WTC11 (cell line): ENCODE measurements at regions not wholly inside any gene's neighbourhood (a gene's known extent, or its start where the extent isn't known, plus 50 kb on each side); places are given as distances from the start of the nearest gene placed in this dataset.

ENCODE experiments used
- ATAC-seq: fragments of 200-7000 bp; cut with Tn5 transposase; 2 replicates; pipeline ENCODE4 v1.10.0; 2021; ENCODE audit warnings: mild to moderate bottlenecking, moderate library complexity
- CTCF ChIA-PET: fragments of 300-600 bp; sonication (Branson Sonifier 250); formaldehyde crosslinking; loops from one replicate; lab custom pipeline; 2021; ENCODE audit warnings: antibody characterized with exemption; lab: Charles Lee
- POLR2A ChIA-PET: fragments of 350-600 bp; sonication (Branson Sonifier 250); formaldehyde crosslinking; loops from one replicate; lab custom pipeline; 2021; ENCODE audit warnings: antibody characterized with exemption; lab: Charles Lee
- DNase-seq: peaks from one replicate; pipeline ENCODE4 v3.0.0; 2021; ENCODE audit warnings: low spot score
- H3K27ac Mint-ChIP-seq: 2 replicates; pipeline ENCODE4 v1.8.0; 2021; ENCODE audit warnings: mixed read lengths
- H3K27me3 Mint-ChIP-seq: 2 replicates; pipeline ENCODE4 v1.8.0; 2021; ENCODE audit warnings: low read depth, mild to moderate bottlenecking, moderate library complexity, mixed read lengths
- H3K36me3 Mint-ChIP-seq: 2 replicates; pipeline ENCODE4 v1.8.0; 2021; ENCODE audit warnings: mixed read lengths
- H3K4me1 Mint-ChIP-seq: 2 replicates; pipeline ENCODE4 v1.8.0; 2022; ENCODE audit warnings: mixed read lengths
- H3K4me3 Mint-ChIP-seq: 2 replicates; pipeline ENCODE4 v1.8.0; 2021; ENCODE audit warnings: mild to moderate bottlenecking, moderate library complexity, mixed read lengths
- H3K9me3 Mint-ChIP-seq: 2 replicates; pipeline ENCODE4 v1.8.0; 2021; ENCODE audit warnings: mixed read lengths
- ARID4B ChIP-seq: sonication (generic); formaldehyde crosslinking; IDR thresholded peaks from 2 replicates; pipeline ENCODE4 v1.8.0; 2023; ENCODE audit warnings: missing genetic modification reagents, mild to moderate bottlenecking, borderline replicate concordance
- ATF6 ChIP-seq: sonication (generic); formaldehyde crosslinking; IDR thresholded peaks from 2 replicates; pipeline ENCODE4 v1.8.1; 2023; ENCODE audit warnings: mild to moderate bottlenecking, missing genetic modification reagents
- CBFB ChIP-seq: sonication (generic); formaldehyde crosslinking; IDR thresholded peaks from 2 replicates; pipeline ENCODE4 v1.8.1; 2022; ENCODE audit warnings: mild to moderate bottlenecking, low read depth, missing genetic modification reagents
- CREM ChIP-seq: sonication (generic); formaldehyde crosslinking; IDR thresholded peaks from 2 replicates; pipeline ENCODE4 v1.8.1; 2022; ENCODE audit warnings: mild to moderate bottlenecking, missing genetic modification reagents, moderate library complexity
- CTCF ChIP-seq: fragments of 200-600 bp; IDR thresholded peaks from 2 replicates; pipeline ENCODE4 v1.8.0; 2022; ENCODE audit warnings: antibody characterized with exemption
- ELF4 ChIP-seq: sonication (generic); formaldehyde crosslinking; IDR thresholded peaks from 2 replicates; pipeline ENCODE4 v1.8.1; 2022; ENCODE audit warnings: low read depth, mild to moderate bottlenecking, moderate library complexity, missing genetic modification reagents
- ERG ChIP-seq: fragments of 250-450 bp; sonication (Bioruptor Pico); IDR thresholded peaks from 2 replicates; pipeline ENCODE4 v1.8.0; 2021; ENCODE audit warnings: mild to moderate bottlenecking
- FOXK1 ChIP-seq: sonication (generic); formaldehyde crosslinking; IDR thresholded peaks from 2 replicates; pipeline ENCODE4 v1.8.0; 2022; ENCODE audit warnings: mild to moderate bottlenecking, moderate library complexity, missing genetic modification reagents
- FOXP1 ChIP-seq: sonication (generic); formaldehyde crosslinking; IDR thresholded peaks from 2 replicates; pipeline ENCODE4 v1.8.0; 2022; ENCODE audit warnings: missing genetic modification reagents, mild to moderate bottlenecking, moderate library complexity, borderline replicate concordance
- GABPB1 ChIP-seq: sonication (generic); formaldehyde crosslinking; IDR thresholded peaks from 2 replicates; pipeline ENCODE4 v1.8.1; 2023; ENCODE audit warnings: mild to moderate bottlenecking, missing genetic modification reagents
- HMGA2 ChIP-seq: fragments of 250-450 bp; sonication (Bioruptor Pico); IDR thresholded peaks from 2 replicates; pipeline ENCODE4 v1.4.0; 2021; ENCODE audit warnings: mild to moderate bottlenecking, moderate library complexity
- JUN ChIP-seq: sonication (generic); formaldehyde crosslinking; IDR thresholded peaks from 2 replicates; pipeline ENCODE4 v1.8.0; 2023; ENCODE audit warnings: mild to moderate bottlenecking, missing genetic modification reagents
- NFATC4 ChIP-seq: fragments of 250-450 bp; sonication (Bioruptor Pico); IDR thresholded peaks from 2 replicates; pipeline ENCODE4 v1.9.0; 2021; ENCODE audit warnings: mild to moderate bottlenecking
- NFE2L1 ChIP-seq: sonication (generic); formaldehyde crosslinking; IDR thresholded peaks from 2 replicates; pipeline ENCODE4 v1.8.1; 2023; ENCODE audit warnings: missing genetic modification reagents
- NFYB ChIP-seq: sonication (generic); formaldehyde crosslinking; conservative IDR thresholded peaks from 2 replicates; pipeline ENCODE4 v1.8.0; 2022; ENCODE audit warnings: low read depth, missing genetic modification reagents
- NR1H2 ChIP-seq: sonication (generic); formaldehyde crosslinking; IDR thresholded peaks from 2 replicates; pipeline ENCODE4 v1.9.0; 2021; ENCODE audit warnings: mild to moderate bottlenecking, moderate library complexity, missing genetic modification reagents
- NR2C2 ChIP-seq: sonication (generic); formaldehyde crosslinking; IDR thresholded peaks from 2 replicates; pipeline ENCODE4 v1.8.0; 2022; ENCODE audit warnings: mild to moderate bottlenecking, missing genetic modification reagents
- OVOL2 ChIP-seq: fragments of 250-450 bp; sonication (Bioruptor Pico); IDR thresholded peaks from 2 replicates; pipeline ENCODE4 v1.9.0; 2021; ENCODE audit warnings: mild to moderate bottlenecking, borderline replicate concordance
- PRRX2 ChIP-seq: fragments of 250-450 bp; sonication (Bioruptor Pico); IDR thresholded peaks from 2 replicates; pipeline ENCODE4 v1.8.0; 2021; ENCODE audit warnings: mild to moderate bottlenecking
- RELA ChIP-seq: sonication (generic); formaldehyde crosslinking; IDR thresholded peaks from 2 replicates; pipeline ENCODE4 v1.8.1; 2022; ENCODE audit warnings: missing genetic modification reagents, mild to moderate bottlenecking, borderline replicate concordance
- SMAD3 ChIP-seq: sonication (generic); formaldehyde crosslinking; IDR thresholded peaks from 2 replicates; pipeline ENCODE4 v1.8.0; 2022; ENCODE audit warnings: missing genetic modification reagents, mild to moderate bottlenecking, borderline replicate concordance
- SMAD4 ChIP-seq: sonication (generic); formaldehyde crosslinking; IDR thresholded peaks from 2 replicates; pipeline ENCODE4 v1.8.0; 2022; ENCODE audit warnings: mild to moderate bottlenecking, missing genetic modification reagents
- TEAD4 ChIP-seq: sonication (generic); formaldehyde crosslinking; IDR thresholded peaks from 2 replicates; pipeline ENCODE4 v1.8.0; 2022; ENCODE audit warnings: mild to moderate bottlenecking, missing genetic modification reagents
- TP53 ChIP-seq: sonication (generic); formaldehyde crosslinking; IDR thresholded peaks from 2 replicates; pipeline ENCODE4 v1.8.1; 2023; ENCODE audit warnings: mild to moderate bottlenecking, missing genetic modification reagents
- USF1 ChIP-seq: sonication (generic); formaldehyde crosslinking; IDR thresholded peaks from 2 replicates; pipeline ENCODE4 v1.8.0; 2022; ENCODE audit warnings: mild to moderate bottlenecking, missing genetic modification reagents
- ZBTB21 ChIP-seq: sonication (generic); formaldehyde crosslinking; IDR thresholded peaks from 2 replicates; pipeline ENCODE4 v1.8.1; 2023; ENCODE audit warnings: mild to moderate bottlenecking, missing genetic modification reagents, borderline replicate concordance
- ZNF219 ChIP-seq: sonication (generic); formaldehyde crosslinking; IDR thresholded peaks from 2 replicates; pipeline ENCODE4 v1.8.0; 2023; ENCODE audit warnings: missing genetic modification reagents, mild to moderate bottlenecking, borderline replicate concordance
- ZNF423 ChIP-seq: fragments of 250-450 bp; sonication (Bioruptor Pico); IDR thresholded peaks from 2 replicates; pipeline ENCODE4 v2.1.2; 2022; ENCODE audit warnings: mild to moderate bottlenecking, moderate library complexity

- Mint-ChIP-seq H3K36me3 (no peaks in the 10 kb centered on the region), H3K27me3 (no peaks in the 10 kb centered on the region), H3K27ac (no peak overlapping the region)
- POLR2A ChIA-PET = no interaction called here
- TF ChIP-seq NR1H2 (CRISPR knock-in tag) (no peak), TEAD4 (CRISPR knock-in tag) (no peak), NFE2L1 (CRISPR knock-in tag) (no peak), ZBTB21 (no peak), ELF4 (CRISPR knock-in tag) (no peak), USF1 (CRISPR knock-in tag) (no peak), SMAD3 (no peak), NFYB (no peak), FOXP1 (CRISPR knock-in tag) (no peak), CTCF (no peak), CBFB (no peak), PRRX2 (CRISPR knock-in tag) (no peak), ZNF219 (no peak), NFATC4 (CRISPR knock-in tag) (no peak), CREM (no peak), SMAD4 (CRISPR knock-in tag) (no peak), TP53 (CRISPR knock-in tag) (no peak), ERG (no peak), FOXK1 (no peak), ARID4B (CRISPR knock-in tag) (no peak)
- TF ChIP-seq, all 79 proteins: peak for 0
- no peak for ATAC-seq
- Mint-ChIP-seq H3K4me3 (no peak overlapping the region), H3K4me1 (peaks cover 11% of the 10 kb centered on the region), H3K9me3 (peaks cover 8% of the 10 kb centered on the region)
- CTCF ChIA-PET = no interaction called here
- DNase-seq = no peak
Measured at GRCh38 chr2:16043627-16044026, 103.3 kb downstream of the MYCN start.

GRCh38 chr2:16043192-16043591 lies 102.8 kb downstream of the MYCN start:
- CTCF ChIA-PET = interaction anchor here (1.0 kb wide), 1 partner anchor 9 kb away, joined by 3 read pairs; no protein-coding TSS in a partner anchor
- no peaks in the 10 kb centered on the region for H3K36me3 Mint-ChIP-seq
- TF ChIP-seq GABPB1 (CRISPR knock-in tag) = no peak
- no peak for TF ChIP-seq RELA (CRISPR knock-in tag)
- TF ChIP-seq CREM = no peak
- TF ChIP-seq ATF6 (CRISPR knock-in tag) = no peak
- no peak for TF ChIP-seq CTCF
- no peak for TF ChIP-seq NR2C2 (CRISPR knock-in tag)
- no peak for TF ChIP-seq OVOL2 (CRISPR knock-in tag)
- TF ChIP-seq ZNF423 (CRISPR knock-in tag) = no peak
- no peak for TF ChIP-seq FOXP1 (CRISPR knock-in tag)
- no peak for TF ChIP-seq JUN (CRISPR knock-in tag)
- TF ChIP-seq HMGA2 (CRISPR knock-in tag) = no peak

More at GRCh38 chr2:16043192-16043591, 102.8 kb downstream of the MYCN start:
- peaks cover 8% of the 10 kb centered on the region for H3K9me3 Mint-ChIP-seq
- no peak overlapping the region for H3K27ac Mint-ChIP-seq
- no peak for ATAC-seq
- peaks cover 2% of the 10 kb centered on the region; the same call in 1 of the 2 replicates for H3K27me3 Mint-ChIP-seq
- no peak overlapping the region for H3K4me3 Mint-ChIP-seq
- no peak for DNase-seq
- POLR2A ChIA-PET = no interaction called here
- H3K4me1 Mint-ChIP-seq = peaks cover 15% of the 10 kb centered on the region
